Motor neuron (in vitro differentiated cells): ENCODE measurements at regions not wholly inside any gene's neighbourhood (a gene's known extent, or its start where the extent isn't known, plus 50 kb on each side); places are given as distances from the start of the nearest gene placed in this dataset.

Experiments
- ATAC-seq, 8 experiments: fragments of 200-7000 bp; cut with Tn5 transposase; replicated peaks in 6 of 8; 2 replicates each; pipeline ENCODE4 v1.8.0; 2021; ENCODE audit warnings: mild to moderate bottlenecking in 8 of 8, moderate library complexity in 8 of 8
- H3K27ac ChIP-seq, 2 donors: fragments of 250-450 bp; sonication (Bioruptor Pico); 2 replicates each; pipeline ENCODE4 v1.9.0; 2021; ENCODE audit warnings: antibody characterized with exemption in 2 of 2, mild to moderate bottlenecking in 2 of 2, moderate library complexity in 1 of 2
- H3K4me1 ChIP-seq, 2 donors: fragments of 250-450 bp; sonication (Bioruptor Pico); replicated peaks in 1 of 2; 2 replicates each; pipeline ENCODE4 v1.6.1; 2021; ENCODE audit warnings: antibody characterized with exemption in 2 of 2, mild to moderate bottlenecking in 2 of 2, moderate library complexity in 1 of 2
- H3K4me3 ChIP-seq, 5 donors: fragments of 250-450 bp; sonication (Bioruptor Pico); 2 replicates each; pipeline ENCODE4 v1.9.0; 2021; ENCODE audit warnings: antibody characterized with exemption in 5 of 5, mild to moderate bottlenecking in 5 of 5, moderate library complexity in 4 of 5
- WGBS, 10 experiments: fragments of 450-650 bp; shearing (Covaris generic); methylation state at CpG; one replicate each; pipeline ENCODE4 v1.0.0; 2022; 5-methylcytosine and 5-hydroxymethylcytosine counted together
- in situ Hi-C, 9 experiments: fragments of 400-800 bp; cut with MboI; loops; one replicate each; pipeline ENCODE4 v1.15.0; 2021; ENCODE audit warnings: low sequenced_read_pairs in 9 of 9, low pct_unique_long_range_greater_than_20kb in 2 of 9; ENCODE audit not compliant: unreplicated experiment in 9 of 9

DNA sequence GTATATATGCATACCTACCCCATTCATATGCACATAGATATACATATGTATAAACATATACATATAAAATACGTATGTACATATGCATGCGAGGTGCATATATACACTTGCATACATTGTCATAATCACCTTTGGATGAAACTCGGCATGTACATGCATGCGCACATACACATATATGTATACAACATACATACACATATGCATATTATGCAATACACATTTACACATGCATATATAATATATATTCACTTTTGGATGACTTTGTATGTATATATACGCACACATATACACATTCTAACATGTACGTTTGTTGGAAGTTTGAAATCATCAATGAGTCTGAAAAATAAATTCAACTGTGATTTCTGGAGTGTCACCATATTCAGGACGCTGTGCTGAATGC, 401.6 kb upstream of the TBX3 start:
- no peaks in the 10 kb centered on the region for H3K4me1 ChIP-seq
- H3K4me3 ChIP-seq = no peak overlapping the region
- WGBS, 10 experiments = 68 to 100% (median 92%) methylated on average over 1 to 7 of the region's 7 CpGs
- no peak overlapping the region for H3K27ac ChIP-seq
- in situ Hi-C loops = no loop called here
- no peak for ATAC-seq

DNA sequence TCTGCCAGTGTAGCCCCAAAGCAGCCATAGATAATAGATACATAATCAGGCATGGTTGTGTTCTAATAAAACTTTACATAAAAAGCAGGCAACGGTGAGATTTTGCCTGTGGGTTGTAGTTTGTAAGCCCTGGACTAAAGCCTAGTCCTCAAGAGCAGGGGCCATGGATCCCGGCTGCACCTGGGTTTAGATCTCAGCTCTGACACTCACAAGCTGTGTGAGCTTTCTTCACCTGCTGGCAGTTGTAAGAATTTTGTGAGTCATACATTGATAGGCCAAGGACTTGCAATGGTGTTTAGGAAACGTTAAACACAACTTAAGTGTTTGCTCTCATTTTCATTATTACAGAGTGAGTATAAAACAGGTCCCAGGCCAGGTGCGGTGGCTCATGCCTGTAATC, 395.8 kb upstream of the TBX3 start:
- no peak overlapping the region for H3K27ac ChIP-seq
- H3K4me3 ChIP-seq = no peak overlapping the region
- peaks cover 0 to 7% of the 10 kb centered on the region in 2 donors for H3K4me1 ChIP-seq
- in situ Hi-C loops = no loop called here
- 50 to 100% (median 67%) methylated on average over 1 to 4 of the region's 4 CpGs; no CpG with 5 or more reads in 1 of the 10 experiments for WGBS, 10 experiments
- ATAC-seq = no peak

DNA sequence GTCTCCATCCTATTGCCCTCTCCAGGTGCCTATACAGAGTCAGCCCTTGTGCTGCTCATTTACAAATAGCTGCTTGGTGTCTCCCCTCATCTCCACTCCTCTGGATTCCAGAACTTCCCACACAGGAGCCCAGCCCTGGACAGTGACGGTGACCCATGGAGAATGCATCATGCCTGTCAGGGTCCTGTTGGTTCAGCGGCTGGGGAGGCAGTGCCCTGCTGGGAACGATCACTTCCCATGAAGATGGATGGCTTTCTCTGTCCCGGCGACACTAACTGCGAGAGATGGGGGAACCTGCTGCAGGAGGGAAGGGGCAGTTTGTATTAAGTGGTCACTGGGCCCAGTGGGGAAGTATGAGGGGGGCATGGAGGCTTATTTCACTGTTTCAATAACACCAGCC, 395.0 kb upstream of the TBX3 start:
- in situ Hi-C loops = no loop called here
- Histone ChIP-seq H3K4me3 (no peak overlapping the region), H3K27ac (no peak overlapping the region), H3K4me1 (peaks cover 0 to 7% of the 10 kb centered on the region in 2 donors)
- peak in 5 of 8 experiments; percentile 33 to 85 (median 84) for ATAC-seq
- WGBS, 10 experiments = 0 to 72% (median 67%) methylated on average over 1 to 2 of the region's 6 CpGs; no CpG with 5 or more reads in 7 of the 10 experiments

GRCh38 chr12:115078334-115078733, 394.4 kb upstream of the TBX3 start:
- in situ Hi-C loops = no loop called here
- Histone ChIP-seq H3K4me1 (peaks cover 0 to 7% of the 10 kb centered on the region in 2 donors), H3K27ac (no peak overlapping the region), H3K4me3 (no peak overlapping the region)
- no peak for ATAC-seq
- 44 to 100% (median 70%) methylated on average over 3 to 4 of the region's 4 CpGs; no CpG with 5 or more reads in 4 of the 10 experiments for WGBS, 10 experiments

DNA sequence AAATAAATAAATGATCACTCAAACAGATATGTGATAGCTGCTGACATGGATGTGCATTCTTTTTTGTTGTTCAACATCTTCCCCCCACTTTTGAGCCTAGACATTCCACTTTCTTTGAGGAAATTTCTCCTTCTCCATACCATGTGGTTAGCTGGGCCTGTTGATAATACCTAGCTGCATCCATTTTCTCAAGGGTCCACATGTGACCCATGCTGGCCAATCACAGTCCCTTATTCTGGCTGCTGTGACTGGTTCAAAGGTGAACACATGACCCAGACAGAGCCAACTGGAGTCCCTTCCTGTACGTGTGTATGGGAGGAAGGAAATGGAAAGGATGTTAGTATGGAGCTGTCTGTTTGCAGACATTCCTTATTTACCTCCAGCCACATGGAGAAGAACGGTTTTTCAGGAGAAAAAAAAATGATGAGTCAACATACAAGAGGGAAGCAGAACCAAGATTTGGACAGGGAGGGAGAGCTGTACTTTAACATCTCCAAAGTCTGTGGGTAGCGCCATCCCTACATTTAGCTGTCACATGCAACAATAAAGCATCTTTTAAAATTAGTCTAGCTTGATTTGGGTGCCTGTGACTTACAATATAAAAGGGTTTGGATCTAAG, 391.7 kb upstream of the TBX3 start:
- H3K4me1 ChIP-seq = peaks cover 0 to 7% of the 10 kb centered on the region in 2 donors
- no peak overlapping the region for H3K27ac ChIP-seq
- no peak for ATAC-seq
- no peak overlapping the region for H3K4me3 ChIP-seq
- 50 to 92% (median 79%) methylated on average over 1 to 2 of the region's 3 CpGs; no CpG with 5 or more reads in 4 of the 10 experiments for WGBS, 10 experiments
- in situ Hi-C loops = no loop called here

DNA sequence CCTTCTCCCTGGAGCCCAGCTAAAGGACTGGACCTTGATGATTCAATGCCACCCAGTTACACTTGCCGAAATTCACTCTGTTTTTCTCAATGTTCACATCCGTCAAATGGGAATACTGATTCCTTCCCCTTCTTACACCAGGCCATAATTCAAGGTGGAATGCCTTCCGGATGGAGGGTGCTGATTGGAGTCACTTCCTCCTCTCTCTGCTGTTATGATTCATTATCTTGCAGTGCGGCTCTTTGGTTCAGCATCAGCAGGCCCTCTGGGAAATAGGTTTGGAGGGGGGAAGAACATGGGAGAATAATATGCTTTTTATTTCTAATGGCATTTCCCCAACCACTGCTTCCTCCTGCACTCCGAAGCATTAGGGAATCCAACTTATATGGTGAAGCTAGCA, 390.6 kb upstream of the TBX3 start:
- peaks cover 0 to 7% of the 10 kb centered on the region in 2 donors for H3K4me1 ChIP-seq
- no peak overlapping the region for H3K27ac ChIP-seq
- 40 to 100% (median 88%) methylated on average over 1 to 5 of the region's 5 CpGs; no CpG with 5 or more reads in 1 of the 10 experiments for WGBS, 10 experiments
- in situ Hi-C loops = loop anchor here in 1 of 9 experiments (25.0 kb wide), 1 partner anchor 88 kb away; no protein-coding TSS in a partner anchor
- ATAC-seq = no peak
- H3K4me3 ChIP-seq = no peak overlapping the region

GRCh38 chr12:115072712-115073111, 388.7 kb upstream of the TBX3 start:
- no peak overlapping the region for H3K27ac ChIP-seq
- in situ Hi-C loops = loop anchor here in 1 of 9 experiments (25.0 kb wide), 1 partner anchor 90 kb away; no protein-coding TSS in a partner anchor
- no peaks in the 10 kb centered on the region for H3K4me1 ChIP-seq
- no peak for ATAC-seq
- H3K4me3 ChIP-seq = no peak overlapping the region
- 43 to 100% (median 60%) methylated on average over 1 to 8 of the region's 10 CpGs; no CpG with 5 or more reads in 1 of the 10 experiments for WGBS, 10 experiments

GRCh38 chr12:115070313-115070712, 386.3 kb upstream of the TBX3 start:
- in situ Hi-C loops = loop anchor here in 1 of 9 experiments (25.0 kb wide), 1 partner anchor 92 kb away; no protein-coding TSS in a partner anchor
- Histone ChIP-seq H3K4me1 (no peaks in the 10 kb centered on the region), H3K27ac (no peak overlapping the region), H3K4me3 (no peak overlapping the region)
- ATAC-seq = no peak
- WGBS, 10 experiments = 13 to 91% (median 77%) methylated on average over 1 to 2 of the region's 2 CpGs; no CpG with 5 or more reads in 2 of the 10 experiments

DNA sequence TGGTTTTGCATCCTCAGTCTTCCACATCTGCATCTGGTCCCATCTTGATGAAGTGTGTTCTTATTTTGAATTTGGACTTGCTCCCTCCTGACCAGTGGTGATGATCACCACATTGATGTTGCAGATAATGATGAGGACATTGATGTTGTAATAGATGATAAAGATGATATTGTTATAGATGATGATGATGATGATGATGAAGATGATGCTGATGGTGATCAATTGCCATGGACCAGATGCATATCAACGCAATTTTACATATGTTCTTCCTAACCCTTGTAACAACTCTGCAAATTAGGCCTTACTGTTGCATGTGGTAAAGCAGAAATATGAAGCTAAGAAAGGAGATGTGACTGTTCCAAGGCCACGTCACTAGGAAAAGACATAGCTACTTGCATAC, 380.3 kb upstream of the TBX3 start:
- ATAC-seq = no peak
- no peak overlapping the region for H3K4me3 ChIP-seq
- no peak overlapping the region for H3K27ac ChIP-seq
- H3K4me1 ChIP-seq = no peaks in the 10 kb centered on the region
- in situ Hi-C loops = loop anchor here in 1 of 9 experiments (25.0 kb wide), 1 partner anchor 98 kb away; no protein-coding TSS in a partner anchor
- 50 to 100% (median 100%) methylated on average over 1 to 2 of the region's 2 CpGs; no CpG with 5 or more reads in 2 of the 10 experiments for WGBS, 10 experiments

- H3K27ac ChIP-seq = no peak overlapping the region
- ATAC-seq = no peak
- no peaks in the 10 kb centered on the region for H3K4me1 ChIP-seq
- in situ Hi-C loops = loop anchor here in 1 of 9 experiments (25.0 kb wide), 1 partner anchor 100 kb away; no protein-coding TSS in a partner anchor
- 59 to 100% (median 68%) methylated on average over 1 to 4 of the region's 5 CpGs; no CpG with 5 or more reads in 3 of the 10 experiments for WGBS, 10 experiments
- H3K4me3 ChIP-seq = no peak overlapping the region
These were observed 378.8 kb upstream of the TBX3 start for GRCh38 chr12:115062741-115063140.

DNA sequence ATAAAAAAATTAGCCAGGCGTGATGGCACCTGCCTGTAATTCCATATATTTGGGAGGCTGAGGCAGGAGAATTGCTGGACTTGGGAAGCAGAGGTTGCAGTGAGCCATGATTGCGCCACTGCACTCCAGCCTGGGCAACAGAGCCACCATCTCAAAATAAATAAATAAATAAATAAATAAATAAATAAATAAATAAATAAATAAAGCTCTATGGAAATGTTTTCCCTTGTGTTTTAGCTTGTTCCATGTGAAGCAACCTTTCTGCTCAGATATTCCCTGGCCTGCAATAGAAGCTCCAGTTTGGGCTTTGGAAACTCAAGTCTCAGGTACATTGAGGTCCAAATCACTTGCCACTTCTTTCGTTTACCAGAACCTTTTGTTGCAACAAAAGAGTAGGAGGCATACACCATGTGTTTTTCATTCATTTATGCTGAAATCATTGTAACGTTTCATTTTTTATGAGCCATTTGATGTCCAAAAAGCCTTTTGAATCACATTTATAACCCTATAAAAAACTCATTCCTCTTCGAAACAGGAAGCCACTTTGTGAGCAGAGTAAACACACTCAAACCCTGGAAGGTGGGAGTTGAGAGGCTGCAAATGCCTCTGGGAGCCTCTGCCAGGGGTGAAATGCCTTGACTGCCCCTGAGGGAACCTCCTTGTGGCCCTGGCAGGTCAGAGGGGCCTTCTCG, 376.6 kb upstream of the TBX3 start:
- H3K4me3 ChIP-seq = no peak overlapping the region
- in situ Hi-C loops = loop anchor here in 1 of 9 experiments (25.0 kb wide), 1 partner anchor 102 kb away; no protein-coding TSS in a partner anchor
- ATAC-seq = no peak

DNA sequence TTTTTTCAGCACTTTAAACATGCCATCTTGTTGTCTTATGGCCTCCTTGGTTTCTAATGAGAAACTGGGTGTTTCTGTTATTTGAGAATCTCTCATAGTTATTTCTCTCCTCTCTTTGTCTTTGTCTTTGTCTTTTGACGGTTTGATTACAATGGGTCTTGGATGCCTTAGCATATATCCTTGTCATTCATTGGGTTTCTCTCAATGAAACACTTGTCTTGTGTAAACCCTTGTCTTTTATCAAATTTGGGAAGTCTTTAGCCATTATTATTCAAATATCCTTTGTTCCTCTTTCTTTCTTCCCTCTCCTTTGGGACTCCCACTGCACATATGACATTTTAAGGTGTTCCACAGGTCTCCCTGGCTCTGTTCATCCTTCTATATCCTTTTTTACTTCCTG, 373.5 kb upstream of the TBX3 start:
- WGBS, 10 experiments = 0 to 92% (median 29%) methylated on average over 1 of the region's 1 CpG
- in situ Hi-C loops = loop anchor here in 1 of 9 experiments (25.0 kb wide), 1 partner anchor 105 kb away; no protein-coding TSS in a partner anchor
- H3K4me3 ChIP-seq = no peak overlapping the region
- ATAC-seq = no peak
- H3K27ac ChIP-seq = no peak overlapping the region
- no peaks in the 10 kb centered on the region for H3K4me1 ChIP-seq

More for the DNA sequence above, 376.6 kb upstream of the TBX3 start:
- Histone ChIP-seq H3K4me1 (no peaks in the 10 kb centered on the region), H3K27ac (no peak overlapping the region)
- 27 to 100% (median 78%) methylated on average over 2 to 5 of the region's 6 CpGs; no CpG with 5 or more reads in 2 of the 10 experiments for WGBS, 10 experiments

- no peak for ATAC-seq
- WGBS, 10 experiments = 24 to 100% (median 31%) methylated on average over 1 to 5 of the region's 5 CpGs; no CpG with 5 or more reads in 1 of the 10 experiments
- H3K27ac ChIP-seq = no peak overlapping the region
- no peak overlapping the region for H3K4me3 ChIP-seq
- no peaks in the 10 kb centered on the region for H3K4me1 ChIP-seq
- in situ Hi-C loops = loop anchor here in 1 of 9 experiments (25.0 kb wide), 1 partner anchor 111 kb away; no protein-coding TSS in a partner anchor
These were observed 367.4 kb upstream of the TBX3 start for GRCh38 chr12:115051378-115051777.
